ENCODE measurements at regions not wholly inside any gene's neighbourhood (a gene's known extent, or its start where the extent isn't known, plus 50 kb on each side); places are given as distances from the start of the nearest gene placed in this dataset.
A peak's percentile ranks its signal among the peaks of the same experiment; 100 is the strongest.

DNA sequence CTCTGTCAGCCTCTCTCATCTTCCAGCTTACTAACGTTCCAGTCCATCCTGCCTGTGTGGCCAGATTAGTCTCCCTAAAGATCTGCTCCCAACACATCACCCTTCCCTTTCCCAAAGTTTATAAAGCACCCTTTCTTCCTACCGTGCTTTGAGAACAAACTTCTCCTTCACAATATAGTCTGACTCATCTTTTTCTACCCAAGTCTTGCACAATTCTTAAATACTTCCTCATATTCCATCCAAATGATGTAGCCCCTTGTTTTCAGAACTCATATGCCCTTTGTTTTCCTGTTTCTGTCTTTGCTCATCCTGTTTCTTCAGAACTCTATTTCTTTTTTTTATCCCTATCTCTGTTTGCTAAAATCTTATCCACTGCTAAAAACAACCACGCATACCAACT lies 326.8 kb downstream of the MFSD1 start:
- no peak overlapping the region for H3K27ac Mint-ChIP-seq
- H3K36me3 ChIP-seq: no peaks in the 10 kb centered on the region
- TF ChIP-seq CTCF (IDR thresholded peaks at IDR 0.05) (no peak), EZH2 (IDR thresholded peaks at IDR 0.05) (no peak), EZH2phosphoT487 (IDR thresholded peaks at IDR 0.05) (no peak)
- H3K4me1 Mint-ChIP-seq: no peaks in the 10 kb centered on the region
- no peak overlapping the region for H3K9ac ChIP-seq
- no peaks in the 10 kb centered on the region for H4K20me1 ChIP-seq (ENCODE audit: low read depth)
- no peaks in the 10 kb centered on the region for H3K27me3 Mint-ChIP-seq (ENCODE audit: insufficient read depth, low read depth)
- H3K4me2 ChIP-seq: no peak overlapping the region
- H3K4me3 Mint-ChIP-seq: no peak overlapping the region
- no peaks in the 10 kb centered on the region for H3K79me2 ChIP-seq (ENCODE audit: low read depth)
- no peaks in the 10 kb centered on the region for H3K27me3 ChIP-seq
- no peak overlapping the region for H2AFZ ChIP-seq (replicated peaks)
- no peaks in the 10 kb centered on the region for H3K9me3 Mint-ChIP-seq
- DNase-seq (ENCODE audit: low spot score): no peak
- no peaks in the 10 kb centered on the region for H3K9me3 ChIP-seq (ENCODE audit: low read depth)
- H3K4me1 ChIP-seq: no peaks in the 10 kb centered on the region
- H3F3A ChIP-seq (ENCODE audit: low read depth): no peaks in the 10 kb centered on the region
- no peak overlapping the region for H3K27ac ChIP-seq
- H3K4me3 ChIP-seq: no peak overlapping the region
- H3K36me3 Mint-ChIP-seq: no peaks in the 10 kb centered on the region

- Mint-ChIP-seq H3K36me3 (no peaks in the 10 kb centered on the region), H3K27ac (no peak overlapping the region), H3K4me1 (peaks cover 3% of the 10 kb centered on the region), H3K27me3 (ENCODE audit: insufficient read depth, low read depth) (no peaks in the 10 kb centered on the region), H3K4me3 (no peak overlapping the region), H3K9me3 (no peaks in the 10 kb centered on the region)
- Histone ChIP-seq H3K4me2 (no peak overlapping the region), H3F3A (ENCODE audit: low read depth) (no peaks in the 10 kb centered on the region), H3K9me3 (ENCODE audit: low read depth) (no peaks in the 10 kb centered on the region), H3K4me1 (no peaks in the 10 kb centered on the region), H3K27ac (no peak overlapping the region), H3K4me3 (no peak overlapping the region), H4K20me1 (ENCODE audit: low read depth) (no peaks in the 10 kb centered on the region), H2AFZ (replicated peaks) (no peak overlapping the region), H3K79me2 (ENCODE audit: low read depth) (no peaks in the 10 kb centered on the region), H3K9ac (no peak overlapping the region), H3K27me3 (no peaks in the 10 kb centered on the region), H3K36me3 (no peaks in the 10 kb centered on the region)
- TF ChIP-seq EZH2phosphoT487 (IDR thresholded peaks at IDR 0.05): no peak
- peak; percentile 67 for TF ChIP-seq CTCF (IDR thresholded peaks at IDR 0.05)
- DNase-seq (ENCODE audit: low spot score): peak; percentile 42
Measured at GRCh38 chr3:159130108-159130507, 328.3 kb downstream of the MFSD1 start.

- H3K27ac ChIP-seq: no peak overlapping the region
- Mint-ChIP-seq H3K4me1 (peaks cover 3% of the 10 kb centered on the region), H3K9me3 (no peaks in the 10 kb centered on the region), H3K36me3 (no peaks in the 10 kb centered on the region), H3K27me3 (ENCODE audit: insufficient read depth, low read depth) (no peaks in the 10 kb centered on the region), H3K27ac (no peak overlapping the region), H3K4me3 (no peak overlapping the region)
- no peaks in the 10 kb centered on the region for H3K27me3 ChIP-seq
- no peaks in the 10 kb centered on the region for H3K9me3 ChIP-seq (ENCODE audit: low read depth)
- no peak for DNase-seq (ENCODE audit: low spot score)
- no peaks in the 10 kb centered on the region for H4K20me1 ChIP-seq (ENCODE audit: low read depth)
- H3K4me1 ChIP-seq: no peaks in the 10 kb centered on the region
- H2AFZ ChIP-seq (replicated peaks): no peak overlapping the region
- no peak overlapping the region for H3K4me3 ChIP-seq
- no peaks in the 10 kb centered on the region for H3F3A ChIP-seq (ENCODE audit: low read depth)
- H3K79me2 ChIP-seq (ENCODE audit: low read depth): no peaks in the 10 kb centered on the region
- TF ChIP-seq EZH2 (IDR thresholded peaks at IDR 0.05) (no peak), CTCF (IDR thresholded peaks at IDR 0.05) (no peak), EZH2phosphoT487 (IDR thresholded peaks at IDR 0.05) (no peak)
- H3K9ac ChIP-seq: no peak overlapping the region
- no peak overlapping the region for H3K4me2 ChIP-seq
- H3K36me3 ChIP-seq: no peaks in the 10 kb centered on the region
Measured at GRCh38 chr3:159131376-159131775, 329.5 kb downstream of the MFSD1 start.

DNA sequence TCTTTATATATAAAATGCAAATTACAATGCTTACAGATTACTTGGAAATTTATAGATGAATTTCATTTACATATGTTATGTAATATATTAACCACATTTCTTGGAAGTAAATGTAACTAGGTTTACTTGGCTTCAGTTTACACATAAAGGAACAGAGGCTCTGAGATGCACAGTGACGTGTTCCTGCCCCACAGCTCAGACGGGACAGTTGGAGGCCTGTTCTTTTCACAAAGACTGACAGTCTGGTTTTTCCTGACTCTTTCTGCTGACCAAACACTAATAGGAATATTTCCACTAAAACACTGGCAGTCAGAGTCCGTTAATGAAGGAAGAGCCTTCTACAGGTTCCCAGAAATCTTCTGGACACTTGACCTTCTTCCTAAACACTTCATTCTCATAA lies 336.1 kb downstream of the MFSD1 start:
- H3K27me3 Mint-ChIP-seq (ENCODE audit: insufficient read depth, low read depth): no peaks in the 10 kb centered on the region
- Histone ChIP-seq H3K36me3 (no peaks in the 10 kb centered on the region), H3F3A (ENCODE audit: low read depth) (no peaks in the 10 kb centered on the region), H2AFZ (replicated peaks) (no peak overlapping the region), H3K79me2 (ENCODE audit: low read depth) (no peaks in the 10 kb centered on the region), H3K4me2 (no peak overlapping the region), H3K9me3 (ENCODE audit: low read depth) (no peaks in the 10 kb centered on the region), H3K27ac (no peak overlapping the region), H3K27me3 (no peaks in the 10 kb centered on the region), H3K4me1 (no peaks in the 10 kb centered on the region), H4K20me1 (ENCODE audit: low read depth) (no peaks in the 10 kb centered on the region), H3K4me3 (no peak overlapping the region), H3K9ac (no peak overlapping the region)
- no peaks in the 10 kb centered on the region for H3K36me3 Mint-ChIP-seq
- H3K4me3 Mint-ChIP-seq: no peak overlapping the region
- no peak for TF ChIP-seq EZH2 (IDR thresholded peaks at IDR 0.05)
- no peak for DNase-seq (ENCODE audit: low spot score)
- H3K9me3 Mint-ChIP-seq: no peaks in the 10 kb centered on the region
- no peak overlapping the region for H3K27ac Mint-ChIP-seq
- H3K4me1 Mint-ChIP-seq: peaks cover 3% of the 10 kb centered on the region
